ENCODE measurements at regions not wholly inside any gene's neighbourhood (a gene's known extent, or its start where the extent isn't known, plus 50 kb on each side); places are given as distances from the start of the nearest gene placed in this dataset.

- TF ChIP-seq, protein P1, sequence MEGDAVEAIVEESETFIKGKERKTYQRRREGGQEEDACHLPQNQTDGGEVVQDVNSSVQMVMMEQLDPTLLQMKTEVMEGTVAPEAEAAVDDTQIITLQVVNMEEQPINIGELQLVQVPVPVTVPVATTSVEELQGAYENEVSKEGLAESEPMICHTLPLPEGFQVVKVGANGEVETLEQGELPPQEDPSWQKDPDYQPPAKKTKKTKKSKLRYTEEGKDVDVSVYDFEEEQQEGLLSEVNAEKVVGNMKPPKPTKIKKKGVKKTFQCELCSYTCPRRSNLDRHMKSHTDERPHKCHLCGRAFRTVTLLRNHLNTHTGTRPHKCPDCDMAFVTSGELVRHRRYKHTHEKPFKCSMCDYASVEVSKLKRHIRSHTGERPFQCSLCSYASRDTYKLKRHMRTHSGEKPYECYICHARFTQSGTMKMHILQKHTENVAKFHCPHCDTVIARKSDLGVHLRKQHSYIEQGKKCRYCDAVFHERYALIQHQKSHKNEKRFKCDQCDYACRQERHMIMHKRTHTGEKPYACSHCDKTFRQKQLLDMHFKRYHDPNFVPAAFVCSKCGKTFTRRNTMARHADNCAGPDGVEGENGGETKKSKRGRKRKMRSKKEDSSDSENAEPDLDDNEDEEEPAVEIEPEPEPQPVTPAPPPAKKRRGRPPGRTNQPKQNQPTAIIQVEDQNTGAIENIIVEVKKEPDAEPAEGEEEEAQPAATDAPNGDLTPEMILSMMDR (IDR thresholded peaks at IDR 0.05): no peak
- no peak for TF ChIP-seq POLR2A (IDR thresholded peaks at IDR 0.05)
Measured at GRCh38 chr15:94047566-94047965, 183.8 kb upstream of the MCTP2 start.
